ENCODE measurements at regions not wholly inside any gene's neighbourhood (a gene's known extent, or its start where the extent isn't known, plus 50 kb on each side); places are given as distances from the start of the nearest gene placed in this dataset.

- DNase-seq: peak; percentile 37 to 43
Observed at GRCh38 chr19:28878862-28879566, 333.9 kb downstream of the UQCRFS1 start.

- no peak for DNase-seq
Observed at GRCh38 chr19:28876609-28877123, 336.3 kb downstream of the UQCRFS1 start.

GRCh38 chr19:28874742-28875141, 338.2 kb downstream of the UQCRFS1 start:
- DNase-seq: no peak

GRCh38 chr19:28873301-28873700, 339.6 kb downstream of the UQCRFS1 start:
- no peak for DNase-seq

GRCh38 chr19:28871099-28871725, 341.7 kb downstream of the UQCRFS1 start:
- no peak for DNase-seq

GRCh38 chr19:28869459-28869858, 343.5 kb downstream of the UQCRFS1 start:
- DNase-seq: no peak

- DNase-seq: no peak
Observed at GRCh38 chr19:28868836-28869235, 344.1 kb downstream of the UQCRFS1 start.

- no peak for DNase-seq
Observed at GRCh38 chr19:28867978-28868377, 345.0 kb downstream of the UQCRFS1 start.

GRCh38 chr19:28864577-28865042, 348.3 kb downstream of the UQCRFS1 start:
- no peak for DNase-seq

- DNase-seq: no peak
Observed at GRCh38 chr19:28864024-28864503, 348.9 kb downstream of the UQCRFS1 start.

GRCh38 chr19:28862238-28862637, 350.7 kb downstream of the UQCRFS1 start:
- DNase-seq: no peak

GRCh38 chr19:28859811-28860210, 353.1 kb downstream of the UQCRFS1 start:
- DNase-seq: no peak

GRCh38 chr19:28858933-28859332, 354.0 kb downstream of the UQCRFS1 start:
- no peak for DNase-seq

GRCh38 chr19:28857967-28858366, 355.0 kb downstream of the UQCRFS1 start:
- DNase-seq: no peak

GRCh38 chr19:28855216-28855615, 357.7 kb downstream of the UQCRFS1 start:
- no peak for DNase-seq

GRCh38 chr19:28847468-28847867, 365.5 kb downstream of the UQCRFS1 start:
- no peak for DNase-seq

- no peak for DNase-seq
Observed at GRCh38 chr19:28846094-28846812, 366.7 kb downstream of the UQCRFS1 start.

- DNase-seq: no peak
Observed at GRCh38 chr19:28843761-28844492, 369.0 kb downstream of the UQCRFS1 start.

GRCh38 chr19:28841531-28841930, 371.4 kb downstream of the UQCRFS1 start:
- DNase-seq: no peak

GRCh38 chr19:28840891-28841290, 372.1 kb downstream of the UQCRFS1 start:
- no peak for DNase-seq

- no peak for DNase-seq
Observed at GRCh38 chr19:28839455-28839854, 373.5 kb downstream of the UQCRFS1 start.

GRCh38 chr19:28838909-28839308, 374.0 kb downstream of the UQCRFS1 start:
- DNase-seq: no peak

GRCh38 chr19:28836421-28836820, 376.5 kb downstream of the UQCRFS1 start:
- DNase-seq: no peak
